Mesenchymal stem cell (in vitro differentiated cells and primary cell): ENCODE measurements at regions not wholly inside any gene's neighbourhood (a gene's known extent, or its start where the extent isn't known, plus 50 kb on each side); places are given as distances from the start of the nearest gene placed in this dataset.
A peak's percentile ranks its signal among the peaks of the same experiment; 100 is the strongest.

Experiments used
- DNase-seq: peaks from one replicate; pipeline ENCODE4 v3.0.0-alpha.2; 2013
- H2AFZ ChIP-seq: one replicate; pipeline ENCODE4 v1.6.1; 2013; ENCODE audit warnings: low read depth, mild to moderate bottlenecking, control low read depth, inconsistent platforms, low read length, moderate library complexity
- H2AK5ac ChIP-seq: 2 replicates; pipeline ENCODE4 v1.6.1; 2013; ENCODE audit warnings: low read length, moderate library complexity, mild to moderate bottlenecking, inconsistent platforms; ENCODE audit not compliant: severe bottlenecking
- H2BK120ac ChIP-seq: one replicate; pipeline ENCODE4 v1.6.1; 2013; ENCODE audit warnings: low read depth, mild to moderate bottlenecking, inconsistent platforms, low read length, moderate library complexity
- H2BK12ac ChIP-seq, 2 experiments: one replicate each; pipeline ENCODE4 v1.6.1; 2013; ENCODE audit warnings: inconsistent platforms in 2 of 2, low read length in 2 of 2, mild to moderate bottlenecking in 2 of 2, moderate library complexity in 2 of 2, control low read depth in 1 of 2
- H2BK15ac ChIP-seq: one replicate; pipeline ENCODE4 v1.6.1; 2013; ENCODE audit warnings: mild to moderate bottlenecking, low read depth, inconsistent platforms; ENCODE audit not compliant: poor library complexity, severe bottlenecking
- H2BK5ac ChIP-seq: 2 replicates; pipeline ENCODE4 v1.6.1; 2013; ENCODE audit warnings: low read depth, mild to moderate bottlenecking, low read length, control low read depth, inconsistent platforms; ENCODE audit not compliant: poor library complexity, severe bottlenecking
- H3K14ac ChIP-seq, 2 experiments: one replicate each; pipeline ENCODE4 v1.6.1; 2013; ENCODE audit warnings: inconsistent platforms in 2 of 2, low read length in 2 of 2, control low read depth in 1 of 2, mild to moderate bottlenecking in 1 of 2, moderate library complexity in 1 of 2
- H3K18ac ChIP-seq, 2 experiments: one replicate each; pipeline ENCODE4 v1.6.1; 2013; ENCODE audit warnings: inconsistent platforms in 2 of 2, low read length in 2 of 2, control low read depth in 1 of 2, low read depth in 1 of 2, mild to moderate bottlenecking in 1 of 2
- H3K23ac ChIP-seq, 2 experiments: one replicate each; pipeline ENCODE4 v1.6.1; 2013; ENCODE audit warnings: inconsistent platforms in 2 of 2, low read length in 2 of 2, mild to moderate bottlenecking in 2 of 2, moderate library complexity in 2 of 2, control low read depth in 1 of 2
- H3K27ac ChIP-seq: 2 replicates; pipeline ENCODE4 v1.5.1; 2013; ENCODE audit warnings: mild to moderate bottlenecking, moderate library complexity, low read length, control low read depth, inconsistent platforms; ENCODE audit not compliant: poor library complexity, severe bottlenecking
- H3K27me3 ChIP-seq, 2 experiments: 2 replicates each; pipeline versions ENCODE4 v1.6.1 to v1.7.0; 2013; ENCODE audit warnings: low read length in 2 of 2, mild to moderate bottlenecking in 2 of 2, moderate library complexity in 2 of 2, control low read depth in 1 of 2, inconsistent platforms in 1 of 2; ENCODE audit not compliant: control insufficient read depth in 1 of 2, insufficient read depth in 1 of 2
- H3K36me3 ChIP-seq, 2 experiments: 2 replicates each; pipeline versions ENCODE4 v1.6.1 to v1.7.0; 2013; ENCODE audit warnings: low read length in 2 of 2, control low read depth in 1 of 2, inconsistent platforms in 1 of 2, low read depth in 1 of 2, mild to moderate bottlenecking in 1 of 2; ENCODE audit not compliant: insufficient read depth in 2 of 2, control insufficient read depth in 1 of 2
- H3K4ac ChIP-seq, 2 experiments: one replicate each; pipeline ENCODE4 v1.6.1; 2013; ENCODE audit warnings: inconsistent platforms in 2 of 2, low read length in 2 of 2, mild to moderate bottlenecking in 2 of 2, moderate library complexity in 2 of 2, control low read depth in 1 of 2, low read depth in 1 of 2
- H3K4me1 ChIP-seq: 2 replicates; pipeline ENCODE4 v1.6.1; 2013; ENCODE audit warnings: low read depth, low read length, control low read depth; ENCODE audit not compliant: control insufficient read depth, insufficient read depth
- H3K4me2 ChIP-seq: 2 replicates; pipeline ENCODE4 v1.6.1; 2013; ENCODE audit warnings: low read length, mild to moderate bottlenecking, inconsistent platforms; ENCODE audit not compliant: poor library complexity, severe bottlenecking
- H3K4me3 ChIP-seq, 2 experiments: 2 replicates each; pipeline versions ENCODE4 v1.5.1 to v1.7.0; 2013; ENCODE audit warnings: low read length in 2 of 2, mild to moderate bottlenecking in 2 of 2, control low read depth in 1 of 2, low read depth in 1 of 2; ENCODE audit not compliant: insufficient read depth in 1 of 2
- H3K79me1 ChIP-seq: replicated peaks from 2 replicates; pipeline ENCODE4 v1.6.1; 2013; ENCODE audit warnings: mild to moderate bottlenecking, control low read depth, low read length, inconsistent platforms; ENCODE audit not compliant: poor library complexity, severe bottlenecking
- H3K9ac ChIP-seq: 2 replicates; pipeline ENCODE4 v1.7.0; 2013; ENCODE audit warnings: mild to moderate bottlenecking, low read length, moderate library complexity
- H3K9me3 ChIP-seq: 2 replicates; pipeline ENCODE4 v1.7.0; 2013; ENCODE audit warnings: mild to moderate bottlenecking, low read length; ENCODE audit not compliant: control insufficient read depth
- H4K8ac ChIP-seq: one replicate; pipeline ENCODE4 v1.6.1; 2013; ENCODE audit warnings: inconsistent platforms, mild to moderate bottlenecking, low read length, moderate library complexity
- H4K91ac ChIP-seq: one replicate; pipeline ENCODE4 v1.6.1; 2013; ENCODE audit warnings: mild to moderate bottlenecking, low read length, inconsistent platforms
- WGBS: methylation state at CpG from one replicate; pipeline ENCODE4 v1.1.7; 2013; ENCODE audit warnings: mixed read lengths; 5-methylcytosine and 5-hydroxymethylcytosine counted together

GRCh38 chr4:100739426-100739825, 221.6 kb upstream of the EMCN start:
- H2BK12ac ChIP-seq: no peak overlapping the region

GRCh38 chr4:100738196-100739165, 220.7 kb upstream of the EMCN start:
- Histone ChIP-seq H3K9me3 (peaks cover 13% of the 10 kb centered on the region), H3K79me1 (no peaks in the 10 kb centered on the region), H4K8ac (no peak overlapping the region), H3K23ac (no peak overlapping the region), H2BK15ac (peak overlapping the region; percentile 60), H3K4ac (peak overlapping the region in 1 of 2 experiments; percentile 11), H2BK12ac (peak overlapping the region; percentile 18 to 72), H2BK120ac (no peak overlapping the region), H2AK5ac (no peak overlapping the region), H3K4me2 (no peak overlapping the region), H3K27ac (no peak overlapping the region), H4K91ac (no peak overlapping the region), H3K9ac (peak overlapping the region; percentile 61), H3K14ac (no peak overlapping the region), H3K18ac (peak overlapping the region; percentile 23 to 56), H3K4me1 (no peaks in the 10 kb centered on the region), H3K36me3 (no peaks in the 10 kb centered on the region), H2BK5ac (no peak overlapping the region), H3K4me3 (peak overlapping the region in 1 of 2 experiments; percentile 27), H2AFZ (no peak overlapping the region), H3K27me3 (no peaks in the 10 kb centered on the region)
- WGBS: 72% methylated on average over 7 of the region's 7 CpGs
- DNase-seq: peak; percentile 63

More at GRCh38 chr4:100739426-100739825, 221.6 kb upstream of the EMCN start:
- H2BK5ac ChIP-seq: no peak overlapping the region
- H3K14ac ChIP-seq: no peak overlapping the region
- H3K36me3 ChIP-seq: no peaks in the 10 kb centered on the region
- no peaks in the 10 kb centered on the region for H3K4me1 ChIP-seq
- no peaks in the 10 kb centered on the region for H3K79me1 ChIP-seq
- H2AFZ ChIP-seq: no peak overlapping the region
- H4K91ac ChIP-seq: no peak overlapping the region
- no peak overlapping the region for H2BK120ac ChIP-seq
- no peak overlapping the region for H3K4ac ChIP-seq
- H4K8ac ChIP-seq: no peak overlapping the region
- no peak overlapping the region for H3K4me3 ChIP-seq
- H3K4me2 ChIP-seq: no peak overlapping the region
- no peak overlapping the region for H3K23ac ChIP-seq
- H3K27ac ChIP-seq: no peak overlapping the region
- no peak overlapping the region for H2BK15ac ChIP-seq
- 68% methylated on average over 1 of the region's 2 CpGs for WGBS
- no peaks in the 10 kb centered on the region for H3K27me3 ChIP-seq
- H3K9me3 ChIP-seq: peaks cover 9% of the 10 kb centered on the region
- H3K18ac ChIP-seq: no peak overlapping the region
- no peak for DNase-seq
- no peak overlapping the region for H3K9ac ChIP-seq
- H2AK5ac ChIP-seq: no peak overlapping the region

- no peak overlapping the region for H4K91ac ChIP-seq
- H3K9ac ChIP-seq: peak overlapping the region; percentile 47
- no peak overlapping the region for H2BK120ac ChIP-seq
Measured at GRCh38 chr4:100736641-100737451, 219.0 kb upstream of the EMCN start.

GRCh38 chr4:100728861-100729260, 211.0 kb upstream of the EMCN start:
- H2AK5ac ChIP-seq: no peak overlapping the region

More at GRCh38 chr4:100736641-100737451, 219.0 kb upstream of the EMCN start:
- Histone ChIP-seq H3K4me1 (no peaks in the 10 kb centered on the region), H3K27me3 (no peaks in the 10 kb centered on the region), H3K27ac (no peak overlapping the region), H4K8ac (no peak overlapping the region), H2BK15ac (no peak overlapping the region), H3K4me3 (no peak overlapping the region), H2BK12ac (no peak overlapping the region), H3K18ac (no peak overlapping the region), H3K4me2 (no peak overlapping the region), H3K14ac (no peak overlapping the region), H3K9me3 (peaks cover 13% of the 10 kb centered on the region), H2BK5ac (no peak overlapping the region), H3K79me1 (no peaks in the 10 kb centered on the region), H3K23ac (no peak overlapping the region), H2AK5ac (no peak overlapping the region), H3K4ac (no peak overlapping the region), H2AFZ (no peak overlapping the region), H3K36me3 (no peaks in the 10 kb centered on the region)
- peak; percentile 37 for DNase-seq
- 58% methylated on average over 2 of the region's 2 CpGs for WGBS

More at GRCh38 chr4:100728861-100729260, 211.0 kb upstream of the EMCN start:
- Histone ChIP-seq H3K14ac (no peak overlapping the region), H2BK12ac (no peak overlapping the region), H2BK15ac (no peak overlapping the region), H3K9me3 (no peaks in the 10 kb centered on the region), H3K79me1 (no peaks in the 10 kb centered on the region), H3K4me3 (no peak overlapping the region), H3K4ac (no peak overlapping the region), H3K27me3 (no peaks in the 10 kb centered on the region), H2BK5ac (no peak overlapping the region), H3K4me1 (no peaks in the 10 kb centered on the region), H3K18ac (no peak overlapping the region), H2AFZ (no peak overlapping the region), H3K9ac (no peak overlapping the region), H3K23ac (no peak overlapping the region), H4K91ac (no peak overlapping the region), H2BK120ac (no peak overlapping the region), H3K27ac (no peak overlapping the region), H3K36me3 (no peaks in the 10 kb centered on the region), H3K4me2 (no peak overlapping the region), H4K8ac (no peak overlapping the region)
- WGBS: 95% methylated on average over 4 of the region's 4 CpGs
- no peak for DNase-seq
